NCI-H345 treated with DMSO at 0.1 percent for 48 hours (cell line): ENCODE measurements at regions not wholly inside any gene's neighbourhood (a gene's known extent, or its start where the extent isn't known, plus 50 kb on each side); places are given as distances from the start of the nearest gene placed in this dataset.
"Not testable (repeated sequence)": the region's sequence is repeated elsewhere in the genome, so short reads cannot be mapped to it uniquely, and the experiment has no call there.

ENCODE experiments used
- DNase-seq: peaks from one replicate; lab custom pipeline; 2025; ENCODE audit not compliant: unreplicated experiment; lab: John Stamatoyannopoulos, UW

- DNase-seq = no peak
Observed at GRCh38 chr5:23451156-23451555, 56.3 kb upstream of the PRDM9 start.

- no peak for DNase-seq
Observed at GRCh38 chr5:23450187-23450586, 57.2 kb upstream of the PRDM9 start.

- no peak for DNase-seq
Observed at GRCh38 chr5:23448627-23449026, 58.8 kb upstream of the PRDM9 start.

- no peak for DNase-seq
Observed at GRCh38 chr5:23446424-23446823, 61.0 kb upstream of the PRDM9 start.

- DNase-seq = no peak
Observed at GRCh38 chr5:23445573-23445972, 61.8 kb upstream of the PRDM9 start.

GRCh38 chr5:23440703-23441102 lies 66.7 kb upstream of the PRDM9 start:
- no peak for DNase-seq

GRCh38 chr5:23437011-23437410 lies 70.4 kb upstream of the PRDM9 start:
- no peak for DNase-seq

GRCh38 chr5:23433534-23434315 lies 73.7 kb upstream of the PRDM9 start:
- DNase-seq = no peak

GRCh38 chr5:23428705-23429104 lies 78.7 kb upstream of the PRDM9 start:
- no peak for DNase-seq

GRCh38 chr5:23420214-23420613 lies 87.2 kb upstream of the PRDM9 start:
- not testable (repeated sequence) for DNase-seq

GRCh38 chr5:23419115-23419514 lies 88.3 kb upstream of the PRDM9 start:
- peak; percentile 92 for DNase-seq

GRCh38 chr5:23412515-23412914 lies 94.9 kb upstream of the PRDM9 start:
- DNase-seq = no peak

- no peak for DNase-seq
Observed at GRCh38 chr5:23411994-23412393, 95.4 kb upstream of the PRDM9 start.

GRCh38 chr5:23411200-23411599 lies 96.2 kb upstream of the PRDM9 start:
- DNase-seq = no peak

- DNase-seq = not testable (repeated sequence)
Observed at GRCh38 chr5:23410775-23411174, 96.6 kb upstream of the PRDM9 start.

- no peak for DNase-seq
Observed at GRCh38 chr5:23405316-23406068, 101.9 kb upstream of the PRDM9 start.

- no peak for DNase-seq
Observed at GRCh38 chr5:23402585-23402984, 104.8 kb upstream of the PRDM9 start.

GRCh38 chr5:23400951-23401350 lies 106.5 kb upstream of the PRDM9 start:
- DNase-seq = no peak

GRCh38 chr5:23396346-23396745 lies 111.1 kb upstream of the PRDM9 start:
- DNase-seq = no peak

GRCh38 chr5:23389291-23390101 lies 117.9 kb upstream of the PRDM9 start:
- peak; percentile 26 for DNase-seq

GRCh38 chr5:23385036-23385435 lies 122.4 kb upstream of the PRDM9 start:
- no peak for DNase-seq

- no peak for DNase-seq
Observed at GRCh38 chr5:23372177-23372576, 135.2 kb upstream of the PRDM9 start.
